ENCODE measurements at regions not wholly inside any gene's neighbourhood (a gene's known extent, or its start where the extent isn't known, plus 50 kb on each side); places are given as distances from the start of the nearest gene placed in this dataset.

GRCh38 chr3:59117396-59117795 is 67.6 kb upstream of the CFAP20DC start:
- no peak for DNase-seq

- no peak for DNase-seq
These were observed 66.4 kb upstream of the CFAP20DC start for GRCh38 chr3:59116233-59116537.

- peak in 1 of 5 experiments; percentile 3 for DNase-seq
These were observed 65.8 kb upstream of the CFAP20DC start for GRCh38 chr3:59115364-59116232.

- DNase-seq: no peak
These were observed 58.3 kb upstream of the CFAP20DC start for GRCh38 chr3:59107856-59108815.

GRCh38 chr3:59106085-59106648 is 56.3 kb upstream of the CFAP20DC start:
- no peak for DNase-seq

GRCh38 chr3:59103552-59103951 is 53.7 kb upstream of the CFAP20DC start:
- no peak for DNase-seq

- DNase-seq: no peak
These were observed 51.5 kb upstream of the CFAP20DC start for GRCh38 chr3:59101231-59101736.

All from T-helper 2 cell (primary cell).